ENCODE measurements at regions not wholly inside any gene's neighbourhood (a gene's known extent, or its start where the extent isn't known, plus 50 kb on each side); places are given as distances from the start of the nearest gene placed in this dataset.
"Not testable (repeated sequence)": the region's sequence is repeated elsewhere in the genome, so short reads cannot be mapped to it uniquely, and the experiment has no call there.

DNA sequence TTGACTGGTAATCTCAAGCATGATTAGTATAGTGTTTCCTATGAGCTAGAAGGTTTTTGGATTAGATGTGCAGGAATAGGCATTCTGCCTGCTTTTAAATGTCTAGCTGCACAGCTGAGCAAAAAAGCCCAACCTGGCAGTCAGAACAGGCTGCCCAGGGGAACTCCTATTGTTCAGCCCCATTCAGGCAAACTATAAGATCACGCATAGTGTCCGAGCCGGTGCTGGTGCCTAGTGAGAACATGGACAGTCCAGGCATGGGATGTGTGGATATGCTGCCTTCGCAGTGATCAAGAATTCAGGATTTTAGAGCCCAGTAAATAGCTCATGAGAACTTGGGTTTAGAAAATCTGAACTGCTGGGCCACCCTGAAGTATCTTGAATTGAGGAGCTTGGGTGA is 348.8 kb downstream of the UTRN start:
- no peak for DNase-seq

DNA sequence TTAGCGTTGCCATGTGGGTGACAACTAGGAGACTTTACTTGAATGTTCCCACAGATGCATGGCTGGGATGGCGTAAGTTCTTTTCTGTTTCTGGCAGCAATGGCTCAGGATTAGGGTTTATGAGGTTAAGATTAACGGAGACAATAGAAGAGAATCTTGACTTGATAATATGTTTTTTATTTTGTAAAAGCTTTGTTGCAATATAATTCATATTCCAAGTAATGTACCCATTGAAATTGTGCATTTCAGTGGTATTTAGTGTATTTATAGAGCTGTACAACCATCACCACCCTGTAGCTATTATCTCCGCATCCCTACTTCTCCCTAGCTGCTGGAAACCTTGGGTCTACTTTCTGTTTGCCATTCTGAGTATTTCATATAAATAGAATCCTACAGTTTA is 349.2 kb downstream of the UTRN start:
- DNase-seq: no peak

DNA sequence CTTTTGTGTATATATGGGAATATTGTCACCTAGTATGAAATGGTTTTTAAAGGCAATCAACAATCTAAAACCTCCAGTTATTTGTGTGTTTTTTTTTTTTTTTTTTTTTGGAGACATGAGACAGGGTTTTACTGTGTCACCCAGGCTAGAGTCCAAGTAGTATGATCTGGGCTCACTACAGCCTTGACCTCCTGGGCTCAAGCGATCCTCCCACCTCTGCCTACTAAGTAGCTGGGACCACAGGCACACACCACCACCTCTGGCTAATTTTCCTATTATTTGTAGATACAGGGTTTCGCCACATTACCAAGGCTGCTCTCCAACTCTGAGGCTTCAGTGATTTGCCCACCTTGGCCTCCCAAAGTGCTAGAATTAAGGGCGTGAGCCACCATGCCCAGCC is 349.9 kb downstream of the UTRN start:
- DNase-seq: no peak

DNA sequence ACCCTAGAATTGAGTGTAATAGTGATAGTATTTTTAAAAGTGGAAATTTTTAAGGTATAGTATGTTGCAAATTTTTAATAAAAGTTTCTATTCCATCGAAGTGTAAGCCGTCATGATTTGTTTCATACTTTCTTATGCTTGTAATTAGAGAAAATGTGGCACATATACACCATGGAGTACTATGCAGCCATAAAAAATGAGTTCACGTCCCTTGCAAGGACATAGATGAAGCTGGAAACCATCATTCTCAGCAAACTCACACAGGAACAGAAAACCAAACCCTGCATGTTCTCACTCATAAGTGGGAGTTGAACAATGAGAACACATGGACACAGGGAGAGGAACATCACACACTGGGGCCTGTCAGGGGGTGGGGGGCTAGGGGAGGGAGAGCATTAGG is 350.9 kb downstream of the UTRN start:
- DNase-seq: not testable (repeated sequence)

DNA sequence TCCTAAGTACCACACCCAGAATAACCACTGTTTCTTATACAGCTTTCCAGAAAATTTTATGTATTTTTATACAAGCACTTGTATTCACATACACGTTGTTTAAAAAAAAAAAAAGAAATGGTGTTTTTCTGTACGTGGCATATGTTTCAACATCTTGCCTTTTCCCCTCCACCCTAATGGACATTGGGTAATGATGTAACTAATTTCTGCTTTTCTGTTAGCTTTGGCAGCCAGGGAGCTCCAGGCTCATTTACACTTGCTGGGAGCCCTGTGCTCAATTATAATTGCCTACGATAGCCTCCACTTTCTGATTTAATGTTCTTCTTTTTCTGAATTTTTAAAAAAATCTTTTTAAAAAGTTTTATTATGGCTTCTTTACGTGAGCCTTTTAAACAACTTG is 352.4 kb downstream of the UTRN start:
- no peak for DNase-seq

DNA sequence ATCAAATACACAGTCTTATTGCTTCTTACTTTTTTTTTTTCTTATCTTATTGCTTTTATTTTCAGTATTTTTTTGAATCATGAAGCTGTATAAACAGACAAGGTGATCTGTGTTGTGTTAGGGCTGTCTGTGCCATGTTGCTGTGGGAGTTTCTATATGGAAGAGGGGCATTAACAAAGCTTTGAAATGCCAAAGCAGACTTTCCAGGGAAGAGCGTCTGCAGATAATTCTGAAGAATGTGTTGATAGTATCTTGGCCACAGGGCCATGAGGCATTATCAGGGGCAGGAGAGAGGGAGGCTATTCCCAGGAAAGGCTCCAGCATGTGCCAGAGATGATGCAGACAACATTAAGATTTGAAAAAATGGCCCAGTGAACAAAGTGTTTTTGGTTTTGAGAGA is 354.5 kb downstream of the UTRN start:
- DNase-seq: no peak

DNA sequence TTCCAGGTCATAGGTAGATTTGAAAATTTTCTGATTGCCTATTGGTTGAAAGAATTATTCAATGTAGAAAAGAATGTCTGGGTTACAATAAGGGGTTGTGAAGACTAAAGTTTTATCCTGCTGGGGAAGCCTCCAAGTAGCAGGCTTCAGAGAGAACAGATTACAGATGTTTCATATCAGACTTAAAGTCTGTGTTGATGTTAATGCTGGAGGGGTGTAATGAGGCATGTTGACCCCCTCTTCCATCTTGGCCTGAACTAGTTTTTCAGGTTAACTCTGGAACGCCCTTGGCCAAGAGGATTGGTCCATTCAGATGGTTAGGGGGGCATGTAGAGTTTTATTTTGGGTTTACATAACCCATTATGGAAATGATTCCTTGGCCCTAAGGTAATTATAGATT is 356.2 kb downstream of the UTRN start:
- DNase-seq: no peak

DNA sequence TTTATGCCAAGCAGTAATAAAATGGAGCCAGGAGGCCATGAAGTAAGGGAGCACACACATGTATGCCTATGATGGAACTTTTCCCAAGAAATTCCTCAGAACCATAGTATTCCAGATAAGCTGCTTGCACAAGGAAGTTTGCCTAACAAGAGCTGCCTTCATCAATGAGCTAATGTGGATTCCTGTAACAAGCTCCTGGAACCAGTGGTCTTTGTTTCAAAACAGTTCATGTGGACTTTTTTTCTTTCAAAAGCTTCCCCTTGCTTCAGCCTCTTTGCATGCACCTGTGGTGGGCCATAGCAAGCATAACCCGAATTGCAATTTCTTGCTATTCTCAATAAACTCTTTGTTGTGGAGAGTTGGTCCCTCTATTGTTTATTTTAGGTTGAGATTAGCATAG is 359.6 kb downstream of the UTRN start:
- no peak for DNase-seq

DNA sequence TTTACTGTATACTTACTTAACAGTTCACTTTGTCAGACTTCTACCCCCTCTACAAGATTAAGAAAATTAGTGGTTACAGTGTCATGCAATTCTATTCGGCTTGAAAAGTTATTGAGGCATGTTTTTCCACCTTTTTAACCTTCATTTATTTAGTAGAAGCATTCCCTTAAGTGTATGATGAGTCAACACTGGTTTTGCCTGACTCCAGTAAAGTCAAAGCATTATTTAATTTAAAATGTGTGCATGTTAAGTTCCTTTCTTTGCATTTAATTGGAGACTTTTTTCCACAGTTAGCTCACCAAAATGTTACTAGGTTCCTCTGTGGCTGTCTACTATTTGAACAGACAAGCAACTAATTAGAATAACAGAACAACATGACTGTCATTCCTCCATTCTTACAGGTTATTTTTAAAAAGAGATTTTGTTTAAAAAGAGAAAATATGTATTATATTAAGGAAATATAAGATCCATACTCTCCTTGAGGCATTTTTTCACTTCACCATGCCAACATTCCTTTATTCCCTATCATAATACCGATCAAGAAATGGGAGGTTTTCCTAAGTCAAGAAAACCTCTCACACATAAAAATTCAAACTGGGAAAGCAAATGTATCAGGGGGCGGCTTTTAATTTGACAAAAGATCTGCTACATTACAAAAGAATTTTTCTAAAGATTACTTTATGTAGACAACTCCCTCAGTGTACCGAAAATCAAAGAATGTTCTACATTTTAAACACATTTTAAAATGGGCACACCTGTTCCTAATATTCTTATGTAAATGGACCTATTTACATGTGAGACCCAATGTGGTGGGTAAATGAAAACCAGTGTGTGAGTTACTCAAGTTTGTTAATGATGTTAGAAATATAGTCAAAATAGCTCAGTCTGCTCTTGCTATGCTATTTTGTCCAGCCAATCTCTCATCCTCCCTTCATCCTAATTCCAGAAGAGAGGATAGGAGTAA is 361.2 kb downstream of the UTRN start:
- no peak for DNase-seq

DNA sequence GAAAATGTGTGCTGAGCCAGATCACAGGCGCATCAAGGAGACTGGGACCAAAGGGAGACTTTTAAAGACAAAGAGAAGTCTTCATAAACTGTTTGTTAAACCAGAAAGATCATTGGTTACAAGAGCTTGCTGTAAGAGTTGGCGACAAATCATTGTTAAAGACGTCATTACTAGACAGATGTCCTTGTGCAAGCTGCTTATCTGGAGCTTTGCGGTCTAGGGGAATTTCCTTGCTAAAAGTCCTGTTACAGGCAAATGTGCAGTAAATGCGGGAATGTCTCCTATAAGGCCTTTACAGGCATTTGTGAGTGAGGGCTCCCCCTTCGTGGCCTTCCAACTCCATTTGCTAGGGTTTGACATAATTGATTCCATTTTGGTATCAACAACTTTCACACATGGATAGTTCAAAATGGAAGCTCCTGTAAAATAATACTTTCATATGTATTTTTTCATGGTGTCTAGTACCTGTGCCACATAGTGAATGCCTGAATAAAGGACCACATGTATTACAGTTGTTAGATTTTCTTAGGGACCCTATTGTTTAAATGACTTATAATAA is 362.4 kb downstream of the UTRN start:
- DNase-seq: no peak

DNA sequence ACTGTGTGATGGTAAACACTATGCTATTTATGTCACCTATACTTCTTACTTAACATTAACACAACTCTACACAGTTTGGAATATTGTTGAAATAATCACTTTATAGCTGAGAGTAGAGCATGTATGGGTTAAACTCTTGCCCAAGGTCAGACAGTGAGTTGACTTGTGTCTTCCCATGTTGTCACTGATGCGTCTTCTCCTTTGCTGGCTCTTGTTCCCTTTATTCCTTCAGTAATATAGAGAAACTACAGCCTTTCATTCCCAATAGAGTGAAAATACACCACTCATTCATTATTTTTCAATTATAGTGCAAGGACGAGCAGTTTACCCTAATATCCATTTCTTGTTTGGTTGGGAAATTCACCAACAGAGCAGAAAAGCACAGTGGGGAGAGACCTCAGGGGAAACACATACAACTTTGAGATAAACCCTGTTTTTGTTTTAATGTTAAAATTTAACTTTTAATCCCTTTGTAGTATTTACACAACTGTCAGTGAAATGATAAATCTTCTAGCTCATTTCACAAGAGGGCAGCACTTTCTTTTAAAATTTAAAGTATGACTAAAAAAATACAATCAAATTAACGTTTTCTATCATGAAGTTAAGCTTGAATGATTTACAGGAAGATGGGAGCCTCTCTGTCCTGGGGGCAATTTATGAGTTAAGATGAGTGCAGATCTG is 363.0 kb downstream of the UTRN start:
- DNase-seq: no peak

DNA sequence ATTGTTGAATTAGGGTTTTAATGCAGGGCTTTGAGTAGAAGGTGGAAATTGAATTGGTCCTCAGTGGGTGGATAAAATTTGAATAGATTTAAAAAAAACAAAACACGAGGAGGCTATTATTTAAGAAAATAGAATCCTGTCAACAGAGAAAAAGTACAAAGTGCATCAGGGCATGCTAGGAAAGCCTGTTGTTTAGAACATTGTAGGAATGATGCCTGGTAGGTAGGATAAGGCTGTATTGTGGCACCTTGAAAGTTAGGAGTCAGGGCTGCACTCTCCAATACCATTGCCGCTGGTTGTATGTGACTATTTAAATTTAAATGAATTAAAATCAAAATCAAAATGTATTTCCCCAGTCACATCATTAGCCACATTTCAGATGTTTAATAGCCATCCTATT is 363.9 kb downstream of the UTRN start:
- no peak for DNase-seq

DNA sequence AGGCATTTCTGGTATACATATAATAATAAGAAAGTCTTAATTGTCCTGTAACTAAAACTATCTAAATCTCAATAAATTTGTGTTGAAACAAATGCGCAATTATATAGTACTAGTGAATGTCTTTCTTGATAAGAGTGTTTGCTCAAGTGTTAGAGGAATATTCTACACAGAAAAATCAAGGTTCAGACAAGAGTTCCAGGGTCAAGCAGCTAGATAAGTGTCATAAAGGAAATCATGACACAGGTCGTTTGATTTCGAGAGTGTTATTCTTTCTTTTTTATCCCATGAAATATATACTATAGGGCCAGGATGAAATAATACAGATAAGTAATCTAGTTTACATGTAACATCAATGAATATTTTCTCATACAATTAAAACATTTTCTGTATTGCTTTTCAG is 366.1 kb downstream of the UTRN start:
- no peak for DNase-seq

DNA sequence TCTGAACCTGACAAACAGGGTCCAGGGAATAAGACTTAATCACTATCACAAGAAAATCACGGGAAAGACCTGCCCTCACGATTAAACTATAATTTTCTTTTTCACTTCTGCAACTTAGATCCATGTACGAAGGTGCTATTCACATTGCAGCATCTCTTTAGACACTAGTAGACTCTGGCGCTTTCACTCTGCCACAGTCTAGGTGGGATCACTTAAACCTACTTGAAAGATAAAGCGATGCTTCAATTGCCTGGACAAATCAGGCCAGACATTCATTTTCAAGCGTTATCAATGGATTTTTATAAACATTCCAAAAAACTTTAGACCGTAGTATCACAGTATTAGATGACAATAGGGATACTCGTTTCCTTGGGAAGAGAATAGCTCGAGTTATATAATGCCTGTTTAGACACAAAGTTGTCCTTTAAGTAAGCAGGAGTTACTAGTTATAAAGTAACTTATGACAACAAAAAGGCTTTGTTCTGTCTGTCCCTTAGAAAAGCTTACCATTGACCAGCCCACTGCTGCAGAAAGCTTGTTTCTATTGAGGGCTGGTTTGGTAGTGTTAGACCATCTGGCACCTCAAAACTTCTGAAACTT is 367.3 kb downstream of the UTRN start:
- no peak for DNase-seq

DNA sequence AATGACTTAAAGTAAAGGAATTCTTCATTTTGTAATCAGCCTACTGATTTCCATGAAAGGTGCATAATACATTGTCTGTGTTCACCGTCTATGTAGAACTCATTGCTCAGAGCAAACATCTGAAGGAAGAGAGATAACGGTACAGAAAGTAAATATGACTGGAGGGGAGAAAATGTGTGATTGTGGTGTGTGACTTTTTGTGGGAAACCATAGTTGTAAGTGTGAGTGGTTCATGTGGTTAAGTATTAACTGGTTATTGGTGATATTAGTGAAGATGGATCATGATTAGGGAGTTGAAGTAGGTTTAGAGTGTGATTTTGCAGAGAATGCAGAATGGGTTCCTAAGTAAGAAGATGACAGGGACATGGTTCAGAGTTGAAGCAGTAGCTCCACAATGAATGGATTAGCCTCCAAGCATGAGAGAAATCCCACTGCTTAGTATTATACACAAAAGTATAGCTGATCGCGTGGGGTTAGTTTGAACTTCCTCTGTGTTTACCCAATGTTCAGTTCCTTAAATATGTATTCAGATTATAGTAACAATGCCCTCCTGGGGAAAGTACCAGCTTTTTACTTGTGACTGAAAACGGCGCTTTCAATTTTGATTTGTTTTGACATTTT is 368.9 kb downstream of the UTRN start:
- DNase-seq: no peak

DNA sequence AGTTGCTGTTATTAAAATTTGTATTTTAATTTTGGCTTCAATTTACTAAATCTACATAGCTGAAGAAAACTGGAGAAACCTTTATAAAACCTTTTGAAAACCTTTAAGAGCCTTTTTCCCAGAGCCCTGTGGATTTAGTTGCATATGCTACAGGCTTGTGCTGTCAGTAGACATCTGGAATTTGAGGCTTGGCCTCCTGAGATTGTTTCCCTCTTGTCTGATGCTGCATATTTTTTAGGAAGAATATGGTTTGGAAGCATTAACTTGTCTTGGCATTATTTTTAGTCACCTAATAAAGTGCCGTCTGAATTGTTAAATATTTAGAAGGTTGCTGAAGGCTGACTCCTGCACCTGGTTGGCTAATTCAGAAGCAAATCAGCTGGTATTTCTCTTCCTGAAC is 369.4 kb downstream of the UTRN start:
- no peak for DNase-seq

DNA sequence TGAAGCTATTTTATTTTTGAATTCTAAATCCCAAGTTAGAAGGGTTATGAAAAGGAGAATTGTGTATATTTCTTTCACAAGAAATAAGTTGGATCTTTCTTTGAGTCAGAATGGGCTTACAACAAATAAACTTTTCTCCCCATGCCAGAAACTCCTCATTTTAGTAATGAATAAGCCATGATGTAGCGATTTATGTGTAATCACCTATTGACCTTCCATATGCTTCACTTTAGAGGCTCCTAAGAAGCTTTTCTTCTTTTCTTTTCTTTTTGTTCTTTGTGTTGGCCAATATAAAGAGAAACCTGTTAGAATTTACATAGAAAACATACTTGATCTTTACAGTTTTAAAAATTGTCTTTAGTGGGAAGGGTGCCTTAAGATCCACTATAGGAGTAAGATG is 370.2 kb downstream of the UTRN start:
- DNase-seq: no peak

DNA sequence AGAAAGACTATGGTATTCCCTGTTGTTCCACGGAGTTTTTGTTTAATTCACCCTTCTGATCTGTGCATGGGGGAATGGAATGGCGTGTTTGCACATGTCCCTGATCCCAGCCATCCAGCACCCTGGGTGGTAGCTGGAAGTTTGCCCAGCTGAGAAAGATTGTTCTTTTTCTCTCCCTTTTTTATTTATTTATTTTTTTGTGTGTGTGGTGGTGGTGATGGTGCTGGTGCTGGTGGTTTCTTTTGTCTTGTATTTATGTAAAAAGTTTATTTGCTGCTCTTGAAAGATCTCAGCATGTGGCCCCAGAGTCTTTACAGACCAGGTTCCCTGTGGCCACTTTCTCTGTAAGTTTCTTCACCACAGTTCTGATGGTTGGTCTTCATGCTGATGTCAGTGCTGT is 372.6 kb downstream of the UTRN start:
- DNase-seq: no peak

DNA sequence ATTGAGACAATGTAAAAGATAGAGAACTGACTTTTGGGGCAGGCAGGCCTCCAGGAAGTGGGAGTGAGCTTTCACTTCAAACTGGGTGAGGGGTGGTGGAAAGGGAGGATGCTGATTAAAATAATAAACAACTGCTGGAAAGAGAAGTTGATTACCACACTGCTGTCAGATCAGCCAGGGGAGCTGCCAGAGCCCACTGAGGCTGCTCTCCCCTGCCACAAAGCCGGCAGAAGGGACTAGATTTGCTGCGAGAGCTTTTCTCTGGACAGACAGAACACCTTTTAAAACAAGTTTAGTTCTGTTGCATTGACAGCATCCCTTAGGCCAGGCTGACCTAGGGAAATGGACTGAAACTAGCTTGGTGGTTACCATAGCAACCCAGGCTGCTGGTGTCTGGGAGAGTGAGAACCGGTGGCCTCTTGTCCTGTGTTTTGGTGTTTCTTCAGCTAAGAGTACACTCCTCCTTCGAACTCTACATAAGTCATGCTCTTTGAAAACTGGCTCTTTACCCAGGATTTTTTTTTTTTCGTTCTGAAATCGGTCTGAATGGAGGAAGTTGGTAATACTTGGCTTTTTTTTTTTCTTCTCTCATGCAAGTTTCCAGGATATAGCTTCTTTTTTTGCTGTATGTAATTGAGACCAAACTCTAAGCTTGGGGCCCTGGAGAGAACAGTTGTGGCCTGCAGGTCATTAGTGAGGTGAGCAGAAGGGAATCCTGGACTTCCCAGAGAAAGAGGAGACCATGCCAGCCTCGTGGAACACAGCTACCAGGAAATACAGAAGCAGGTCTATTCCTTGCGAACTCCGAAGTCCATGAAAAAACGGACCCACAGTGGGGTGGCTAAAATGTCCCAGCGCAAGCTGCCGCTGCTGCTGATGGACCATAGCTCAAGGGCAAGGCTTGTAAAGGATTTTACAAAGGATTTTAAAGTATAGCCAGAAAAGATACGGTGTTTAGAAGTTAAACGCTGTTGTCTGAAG is 374.4 kb downstream of the UTRN start:
- no peak for DNase-seq

DNA sequence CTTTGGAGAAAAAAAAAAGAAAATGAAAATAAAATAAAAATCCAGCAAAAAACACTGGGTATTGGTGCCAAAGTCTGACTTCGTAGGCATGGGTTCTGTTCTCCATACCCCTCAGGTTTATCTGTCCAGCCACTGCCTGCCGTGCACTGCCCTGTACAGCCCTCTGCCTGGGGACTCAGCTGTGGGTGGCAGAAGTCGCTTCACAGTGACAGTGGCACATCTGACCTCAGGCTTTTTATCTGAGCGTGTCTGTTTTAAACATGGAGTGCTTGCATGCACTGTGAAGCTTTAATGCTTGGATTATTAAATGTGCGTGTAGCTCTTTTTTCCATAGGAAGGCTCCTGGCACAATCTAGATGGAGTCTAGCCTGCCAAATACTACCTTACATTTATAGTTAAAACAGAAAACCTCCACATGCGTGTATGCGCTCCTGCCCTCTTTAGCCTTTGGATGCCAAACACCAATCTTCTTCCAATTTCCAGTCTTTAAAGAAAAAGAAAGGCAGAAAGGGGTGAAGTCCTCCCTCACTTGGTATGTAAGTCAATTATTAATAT is 375.5 kb downstream of the UTRN start:
- no peak for DNase-seq

DNA sequence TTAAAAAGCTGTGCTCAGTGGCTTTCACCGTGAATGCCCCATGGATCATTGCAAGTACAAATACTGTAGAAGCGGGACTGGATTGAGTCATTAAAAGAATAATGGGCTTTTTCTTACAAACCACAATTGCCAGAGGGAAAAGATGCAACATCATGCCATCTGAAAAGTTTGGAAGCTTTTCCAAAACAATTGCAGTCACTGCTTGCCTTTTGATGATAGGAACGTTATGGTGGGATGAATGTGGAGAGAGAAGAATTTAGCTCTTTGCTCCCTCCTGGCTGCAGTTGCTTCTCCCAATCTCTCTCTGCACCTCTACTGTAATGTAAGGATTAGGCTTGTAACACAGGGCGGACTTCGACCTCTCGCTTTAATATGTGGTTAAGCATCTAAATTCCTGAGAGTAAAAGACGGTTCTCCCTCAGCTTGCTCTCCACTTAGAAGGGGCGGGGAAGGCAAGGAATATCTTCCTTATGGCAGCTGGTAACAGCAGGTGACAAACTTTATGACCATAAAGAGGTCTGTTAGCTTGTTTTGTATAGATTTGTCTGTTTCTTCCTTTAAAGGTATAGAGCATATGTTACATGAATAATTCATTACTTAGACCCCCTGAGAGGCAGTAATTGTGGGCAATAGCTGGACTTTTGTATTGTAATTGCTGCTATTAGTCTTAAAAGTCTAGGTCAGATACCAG is 376.1 kb downstream of the UTRN start:
- no peak for DNase-seq
